AG04449 (cell line): ENCODE measurements at regions not wholly inside any gene's neighbourhood (a gene's known extent, or its start where the extent isn't known, plus 50 kb on each side); places are given as distances from the start of the nearest gene placed in this dataset.

Source experiments
- CTCF ChIA-PET: fragments of 350-600 bp; formaldehyde crosslinking; extraction: SDS; loops from one replicate; lab custom pipeline; 2021; ENCODE audit warnings: antibody characterized with exemption; lab: Yijun Ruan, JAX
- POLR2A ChIA-PET: fragments of 400-600, 350-600 bp; formaldehyde crosslinking; extraction: SDS; loops from one replicate; lab custom pipeline; 2020; ENCODE audit warnings: antibody characterized with exemption, inconsistent platforms; lab: Yijun Ruan, JAX
- DNase-seq: peaks from one replicate; pipeline ENCODE4 v3.0.0-alpha.2; 2010; ENCODE audit warnings: low read depth, low spot score
- H3K4me3 ChIP-seq: 2 replicates; pipeline ENCODE4 v1.5.1; 2011; ENCODE audit warnings: low read depth, mild to moderate bottlenecking, control low read depth, low read length
- TF ChIP-seq, protein P1 (sequence below): IDR thresholded peaks from one replicate; pipeline ENCODE4 v1.5.1; 2011; ENCODE audit warnings: mild to moderate bottlenecking, moderate library complexity, low read length, control low read depth, inconsistent platforms; ENCODE audit not compliant: insufficient read depth; ENCODE audit errors: missing control alignments

GRCh38 chr9:31637861-31638260 lies 746.6 kb upstream of the ACO1 start:
- POLR2A ChIA-PET: no interaction called here

DNA sequence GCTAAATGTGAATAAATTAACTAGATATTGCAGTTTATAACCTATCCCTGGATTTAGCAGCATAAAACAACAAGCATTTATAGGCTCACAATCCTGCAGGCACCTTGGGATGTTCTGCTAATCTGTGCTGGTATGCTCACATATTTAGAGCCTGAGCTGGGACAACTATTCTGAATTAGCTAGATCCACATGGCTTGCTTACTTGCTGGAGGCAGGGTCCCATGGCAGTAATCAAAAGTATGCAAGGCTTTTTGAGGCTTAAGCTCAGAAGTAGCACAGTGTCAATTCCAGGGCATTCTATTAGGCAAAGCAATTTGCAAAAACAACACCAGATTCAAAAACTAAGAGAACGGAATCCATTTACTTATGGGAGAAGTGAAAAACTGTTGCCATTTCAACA lies 745.0 kb upstream of the ACO1 start:
- H3K4me3 ChIP-seq: no peak overlapping the region
- ChIA-PET CTCF (no interaction called here), POLR2A (no interaction called here)
- TF ChIP-seq, protein P1, sequence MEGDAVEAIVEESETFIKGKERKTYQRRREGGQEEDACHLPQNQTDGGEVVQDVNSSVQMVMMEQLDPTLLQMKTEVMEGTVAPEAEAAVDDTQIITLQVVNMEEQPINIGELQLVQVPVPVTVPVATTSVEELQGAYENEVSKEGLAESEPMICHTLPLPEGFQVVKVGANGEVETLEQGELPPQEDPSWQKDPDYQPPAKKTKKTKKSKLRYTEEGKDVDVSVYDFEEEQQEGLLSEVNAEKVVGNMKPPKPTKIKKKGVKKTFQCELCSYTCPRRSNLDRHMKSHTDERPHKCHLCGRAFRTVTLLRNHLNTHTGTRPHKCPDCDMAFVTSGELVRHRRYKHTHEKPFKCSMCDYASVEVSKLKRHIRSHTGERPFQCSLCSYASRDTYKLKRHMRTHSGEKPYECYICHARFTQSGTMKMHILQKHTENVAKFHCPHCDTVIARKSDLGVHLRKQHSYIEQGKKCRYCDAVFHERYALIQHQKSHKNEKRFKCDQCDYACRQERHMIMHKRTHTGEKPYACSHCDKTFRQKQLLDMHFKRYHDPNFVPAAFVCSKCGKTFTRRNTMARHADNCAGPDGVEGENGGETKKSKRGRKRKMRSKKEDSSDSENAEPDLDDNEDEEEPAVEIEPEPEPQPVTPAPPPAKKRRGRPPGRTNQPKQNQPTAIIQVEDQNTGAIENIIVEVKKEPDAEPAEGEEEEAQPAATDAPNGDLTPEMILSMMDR: no peak
- no peak for DNase-seq

More at GRCh38 chr9:31637861-31638260, 746.6 kb upstream of the ACO1 start:
- DNase-seq: no peak
- CTCF ChIA-PET: no interaction called here
- no peak overlapping the region for H3K4me3 ChIP-seq
- TF ChIP-seq, protein P1: no peak

- H3K4me3 ChIP-seq: no peak overlapping the region
- DNase-seq: no peak
- TF ChIP-seq, protein P1: no peak
- POLR2A ChIA-PET: no interaction called here
- CTCF ChIA-PET: no interaction called here
These were observed 715.1 kb upstream of the ACO1 start for GRCh38 chr9:31669311-31669710.

DNA sequence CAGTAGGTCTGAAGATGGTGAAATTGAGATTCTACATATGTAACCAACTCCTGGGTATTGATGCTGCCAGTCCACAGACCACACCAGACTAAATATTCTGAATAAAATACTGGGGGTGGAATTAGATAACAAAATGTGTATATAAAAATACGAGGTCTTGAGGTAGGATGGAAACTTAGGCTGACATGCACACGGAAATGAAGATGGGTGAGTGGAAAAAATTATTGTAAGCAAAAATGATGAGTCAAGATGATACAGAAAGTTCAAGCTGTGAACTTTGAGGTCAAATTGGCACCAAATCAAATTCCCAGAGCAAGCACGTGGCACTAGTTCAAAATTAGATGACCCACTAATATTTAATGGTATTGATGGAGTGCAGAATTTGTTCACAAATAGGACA lies 713.4 kb upstream of the ACO1 start:
- ChIA-PET CTCF (no interaction called here), POLR2A (no interaction called here)
- TF ChIP-seq, protein P1: no peak
- H3K4me3 ChIP-seq: no peak overlapping the region
- DNase-seq: no peak

DNA sequence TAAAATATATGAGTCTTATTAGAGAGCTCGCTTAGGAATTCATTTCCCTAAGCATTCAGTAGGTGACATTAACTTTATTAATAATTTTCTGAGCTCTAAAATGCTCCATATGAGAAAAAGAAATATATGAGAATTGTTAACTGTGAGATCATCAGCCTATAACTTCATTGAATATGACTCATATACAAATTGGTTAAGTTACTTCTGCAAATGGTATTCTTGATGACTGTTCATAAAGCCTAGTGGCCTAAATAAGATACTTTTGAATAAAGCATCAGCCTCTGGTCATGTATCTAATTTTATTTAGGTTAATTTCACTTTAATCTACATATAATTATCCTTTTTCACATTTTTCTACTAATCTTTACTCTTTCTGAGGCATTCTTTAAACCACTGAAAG lies 710.2 kb upstream of the ACO1 start:
- no peak for DNase-seq
- H3K4me3 ChIP-seq: no peak overlapping the region
- POLR2A ChIA-PET: no interaction called here
- CTCF ChIA-PET: no interaction called here
- TF ChIP-seq, protein P1: no peak

DNA sequence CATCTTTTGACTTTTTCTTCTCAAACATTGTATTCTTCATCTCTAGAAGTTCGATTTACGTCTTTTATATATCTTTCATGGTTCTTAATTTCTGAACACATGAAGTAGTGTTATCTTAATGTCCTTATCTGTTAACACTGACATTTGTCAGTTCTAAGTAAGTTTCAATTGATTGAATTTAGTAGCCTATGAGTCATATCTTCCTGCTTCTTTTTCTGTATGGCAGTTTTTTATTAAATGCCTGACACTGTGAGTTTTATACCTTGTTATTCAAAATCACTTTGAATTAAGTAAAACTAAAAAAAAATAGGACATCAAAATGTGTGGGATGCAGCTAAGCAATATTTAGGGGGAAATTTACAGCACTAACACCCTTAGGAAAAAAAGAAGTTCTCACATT lies 707.0 kb upstream of the ACO1 start:
- CTCF ChIA-PET: no interaction called here
- POLR2A ChIA-PET: no interaction called here
- no peak for DNase-seq
- TF ChIP-seq, protein P1: no peak
- H3K4me3 ChIP-seq: no peak overlapping the region
